ENCODE measurements at regions not wholly inside any gene's neighbourhood (a gene's known extent, or its start where the extent isn't known, plus 50 kb on each side); places are given as distances from the start of the nearest gene placed in this dataset.

- TF ChIP-seq TEAD4 (IDR thresholded peaks at IDR 0.05) = no peak
- no peak for TF ChIP-seq TAF1 (IDR thresholded peaks at IDR 0.05; ENCODE audit: low read depth)
- TF ChIP-seq REST (IDR thresholded peaks at IDR 0.05; ENCODE audit: low read depth) = no peak
- no peak for TF ChIP-seq MAX (IDR thresholded peaks at IDR 0.05)
- no peak for TF ChIP-seq YY1 (IDR thresholded peaks at IDR 0.05; ENCODE audit: low read depth)
Measured at GRCh38 chr7:76142861-76143260, 58.8 kb upstream of the SRRM3 start.

- no peak for TF ChIP-seq ZBTB7A (IDR thresholded peaks at IDR 0.05; ENCODE audit: low read depth)
- no peak for TF ChIP-seq MAX (IDR thresholded peaks at IDR 0.05)
- no peak for TF ChIP-seq FOXM1 (IDR thresholded peaks at IDR 0.05; ENCODE audit: borderline replicate concordance, low read depth)
- TF ChIP-seq TEAD4 (IDR thresholded peaks at IDR 0.05) = no peak
- TF ChIP-seq CREB1 (IDR thresholded peaks at IDR 0.05; ENCODE audit: low read depth) = no peak
- TF ChIP-seq TAF1 (IDR thresholded peaks at IDR 0.05; ENCODE audit: low read depth) = no peak
Measured at GRCh38 chr7:76146374-76146773, 55.3 kb upstream of the SRRM3 start.

- TF ChIP-seq RAD21 (IDR thresholded peaks at IDR 0.05; ENCODE audit: low read depth) (no peak), EGR1 (IDR thresholded peaks at IDR 0.05) (no peak), CEBPB (IDR thresholded peaks at IDR 0.05) (no peak), TEAD4 (IDR thresholded peaks at IDR 0.05) (no peak), TCF12 (IDR thresholded peaks at IDR 0.05; ENCODE audit: low read depth) (no peak), MAX (IDR thresholded peaks at IDR 0.05) (no peak), USF1 (IDR thresholded peaks at IDR 0.05) (no peak), YY1 (IDR thresholded peaks at IDR 0.05; ENCODE audit: low read depth) (no peak), ZBTB7A (IDR thresholded peaks at IDR 0.05; ENCODE audit: low read depth) (no peak), CREB1 (IDR thresholded peaks at IDR 0.05; ENCODE audit: low read depth) (no peak), EP300 (IDR thresholded peaks at IDR 0.05; ENCODE audit: borderline replicate concordance) (no peak), FOXM1 (IDR thresholded peaks at IDR 0.05; ENCODE audit: borderline replicate concordance, low read depth) (no peak), REST (IDR thresholded peaks at IDR 0.05; ENCODE audit: low read depth) (no peak), TAF1 (IDR thresholded peaks at IDR 0.05; ENCODE audit: low read depth) (no peak)
Measured at GRCh38 chr7:76149847-76150691, 51.6 kb upstream of the SRRM3 start.

All from Ishikawa (cell line).